ENCODE measurements at regions not wholly inside any gene's neighbourhood (a gene's known extent, or its start where the extent isn't known, plus 50 kb on each side); places are given as distances from the start of the nearest gene placed in this dataset.
"Not testable (repeated sequence)": the region's sequence is repeated elsewhere in the genome, so short reads cannot be mapped to it uniquely, and the experiment has no call there.

DNA sequence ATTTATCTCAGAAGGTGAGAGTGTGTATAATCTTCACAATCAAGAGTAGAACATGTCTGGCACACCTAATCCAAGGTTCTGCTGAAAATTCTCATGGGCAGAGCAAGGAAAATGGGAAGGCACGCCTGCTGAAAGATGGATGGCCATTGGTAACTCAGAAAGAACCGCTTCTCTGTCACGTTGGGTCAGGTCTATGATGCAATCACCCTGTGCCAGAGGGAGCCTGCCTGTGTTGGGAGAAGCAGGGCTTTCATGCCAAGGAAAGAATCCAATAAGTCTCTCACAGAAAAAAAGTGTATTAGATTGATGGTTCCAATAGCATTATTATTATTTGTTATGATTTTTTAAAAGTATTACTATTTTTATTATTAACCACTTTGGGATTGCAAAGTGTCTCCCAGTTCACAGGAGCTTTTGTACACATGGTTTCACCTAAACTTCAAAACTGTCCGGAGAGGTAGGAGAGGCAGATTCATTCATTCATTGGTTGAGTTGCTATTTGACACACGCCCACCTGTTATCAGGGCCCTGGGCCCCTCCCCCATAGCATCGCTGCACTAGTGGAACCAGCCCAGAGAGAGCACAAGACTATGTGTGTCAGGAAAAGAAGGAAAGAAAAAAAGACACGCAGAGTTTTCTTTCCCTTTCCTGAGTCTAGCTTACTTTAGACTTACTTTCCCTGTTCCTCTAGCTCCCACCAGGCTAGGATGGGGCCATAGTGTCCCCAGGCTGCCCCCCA, 324.6 kb downstream of the BCL2L11 start:
- TF ChIP-seq, protein P1, sequence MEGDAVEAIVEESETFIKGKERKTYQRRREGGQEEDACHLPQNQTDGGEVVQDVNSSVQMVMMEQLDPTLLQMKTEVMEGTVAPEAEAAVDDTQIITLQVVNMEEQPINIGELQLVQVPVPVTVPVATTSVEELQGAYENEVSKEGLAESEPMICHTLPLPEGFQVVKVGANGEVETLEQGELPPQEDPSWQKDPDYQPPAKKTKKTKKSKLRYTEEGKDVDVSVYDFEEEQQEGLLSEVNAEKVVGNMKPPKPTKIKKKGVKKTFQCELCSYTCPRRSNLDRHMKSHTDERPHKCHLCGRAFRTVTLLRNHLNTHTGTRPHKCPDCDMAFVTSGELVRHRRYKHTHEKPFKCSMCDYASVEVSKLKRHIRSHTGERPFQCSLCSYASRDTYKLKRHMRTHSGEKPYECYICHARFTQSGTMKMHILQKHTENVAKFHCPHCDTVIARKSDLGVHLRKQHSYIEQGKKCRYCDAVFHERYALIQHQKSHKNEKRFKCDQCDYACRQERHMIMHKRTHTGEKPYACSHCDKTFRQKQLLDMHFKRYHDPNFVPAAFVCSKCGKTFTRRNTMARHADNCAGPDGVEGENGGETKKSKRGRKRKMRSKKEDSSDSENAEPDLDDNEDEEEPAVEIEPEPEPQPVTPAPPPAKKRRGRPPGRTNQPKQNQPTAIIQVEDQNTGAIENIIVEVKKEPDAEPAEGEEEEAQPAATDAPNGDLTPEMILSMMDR (IDR thresholded peaks at IDR 0.05) = not testable (repeated sequence)
- TF ChIP-seq POLR2A (IDR thresholded peaks at IDR 0.05) = not testable (repeated sequence)

Measured in Peyer's patch (tissue), 4 donors.